Right lobe of liver (tissue), 4 donors: ENCODE measurements at regions not wholly inside any gene's neighbourhood (a gene's known extent, or its start where the extent isn't known, plus 50 kb on each side); places are given as distances from the start of the nearest gene placed in this dataset.

ENCODE experiments used
- POLR2A ChIP-seq: fragments of 450-650 bp; IDR thresholded peaks from one replicate; pipeline ENCODE4 v1.6.1; 2017; ENCODE audit warnings: antibody characterized with exemption, mild to moderate bottlenecking
- TF ChIP-seq, protein P1 (sequence below), 4 donors: fragments of 200-600 bp in 3 of 4; fragments of 450-650 bp in 1 of 4; IDR thresholded peaks; one replicate each; pipeline versions ENCODE4 v1.5.1 to v1.8.0; 2016 to 2022; ENCODE audit warnings: antibody characterized with exemption in 4 of 4, mild to moderate bottlenecking in 2 of 4
- donor health status: DM: no; HTN: no; CAD: no.
- donor health status: DM: no; HTN: no; CAD: no.
- donor health status: DM: no; HTN: yes; CAD: no.

DNA sequence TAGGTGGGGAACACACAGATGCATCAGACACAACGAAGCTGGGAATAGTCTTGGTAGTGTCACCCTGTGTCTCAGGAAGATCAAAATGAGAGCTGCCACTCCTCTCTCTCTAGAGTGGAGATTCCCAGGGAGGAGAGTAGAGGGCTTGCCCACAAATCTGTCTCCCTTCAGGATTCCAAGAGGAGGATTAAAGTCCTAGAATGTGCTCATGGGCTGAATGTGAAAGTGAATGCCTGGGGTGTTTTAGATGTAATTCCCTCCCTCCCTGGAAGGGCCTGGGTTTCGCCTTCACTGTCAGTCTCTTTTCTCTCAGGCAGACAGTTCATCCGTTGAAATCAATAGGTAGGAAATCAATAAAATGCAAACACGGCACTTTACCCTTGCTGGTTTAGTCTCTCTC is 282.6 kb upstream of the PPARGC1A start:
- TF ChIP-seq, protein P1, sequence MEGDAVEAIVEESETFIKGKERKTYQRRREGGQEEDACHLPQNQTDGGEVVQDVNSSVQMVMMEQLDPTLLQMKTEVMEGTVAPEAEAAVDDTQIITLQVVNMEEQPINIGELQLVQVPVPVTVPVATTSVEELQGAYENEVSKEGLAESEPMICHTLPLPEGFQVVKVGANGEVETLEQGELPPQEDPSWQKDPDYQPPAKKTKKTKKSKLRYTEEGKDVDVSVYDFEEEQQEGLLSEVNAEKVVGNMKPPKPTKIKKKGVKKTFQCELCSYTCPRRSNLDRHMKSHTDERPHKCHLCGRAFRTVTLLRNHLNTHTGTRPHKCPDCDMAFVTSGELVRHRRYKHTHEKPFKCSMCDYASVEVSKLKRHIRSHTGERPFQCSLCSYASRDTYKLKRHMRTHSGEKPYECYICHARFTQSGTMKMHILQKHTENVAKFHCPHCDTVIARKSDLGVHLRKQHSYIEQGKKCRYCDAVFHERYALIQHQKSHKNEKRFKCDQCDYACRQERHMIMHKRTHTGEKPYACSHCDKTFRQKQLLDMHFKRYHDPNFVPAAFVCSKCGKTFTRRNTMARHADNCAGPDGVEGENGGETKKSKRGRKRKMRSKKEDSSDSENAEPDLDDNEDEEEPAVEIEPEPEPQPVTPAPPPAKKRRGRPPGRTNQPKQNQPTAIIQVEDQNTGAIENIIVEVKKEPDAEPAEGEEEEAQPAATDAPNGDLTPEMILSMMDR (IDR thresholded peaks at IDR 0.05), result no peak
- TF ChIP-seq POLR2A, result no peak
